IMR-90 (cell line): ENCODE measurements at regions not wholly inside any gene's neighbourhood (a gene's known extent, or its start where the extent isn't known, plus 50 kb on each side); places are given as distances from the start of the nearest gene placed in this dataset.

Source experiments
- BHLHE40 ChIP-seq: fragments of 150-350 bp; IDR thresholded peaks from 2 replicates; pipeline ENCODE4 v1.6.1; 2016; ENCODE audit warnings: mild to moderate bottlenecking, low read depth, low read length
- POLR2A ChIP-seq: IDR thresholded peaks from 2 replicates; pipeline ENCODE4 v1.6.1; 2012; ENCODE audit warnings: mild to moderate bottlenecking, low read depth, low read length
- TF ChIP-seq, protein P1 (sequence below): conservative IDR thresholded peaks from 2 replicates; pipeline ENCODE4 v1.5.1; 2012; ENCODE audit warnings: mild to moderate bottlenecking, low read depth, low read length, improper control_type of control experiment
- TF ChIP-seq, protein P2 (sequence below): fragments of 150-350 bp; IDR thresholded peaks from 2 replicates; pipeline ENCODE4 v1.6.1; 2016; ENCODE audit warnings: low read depth, mild to moderate bottlenecking, low read length, moderate library complexity, borderline replicate concordance

DNA sequence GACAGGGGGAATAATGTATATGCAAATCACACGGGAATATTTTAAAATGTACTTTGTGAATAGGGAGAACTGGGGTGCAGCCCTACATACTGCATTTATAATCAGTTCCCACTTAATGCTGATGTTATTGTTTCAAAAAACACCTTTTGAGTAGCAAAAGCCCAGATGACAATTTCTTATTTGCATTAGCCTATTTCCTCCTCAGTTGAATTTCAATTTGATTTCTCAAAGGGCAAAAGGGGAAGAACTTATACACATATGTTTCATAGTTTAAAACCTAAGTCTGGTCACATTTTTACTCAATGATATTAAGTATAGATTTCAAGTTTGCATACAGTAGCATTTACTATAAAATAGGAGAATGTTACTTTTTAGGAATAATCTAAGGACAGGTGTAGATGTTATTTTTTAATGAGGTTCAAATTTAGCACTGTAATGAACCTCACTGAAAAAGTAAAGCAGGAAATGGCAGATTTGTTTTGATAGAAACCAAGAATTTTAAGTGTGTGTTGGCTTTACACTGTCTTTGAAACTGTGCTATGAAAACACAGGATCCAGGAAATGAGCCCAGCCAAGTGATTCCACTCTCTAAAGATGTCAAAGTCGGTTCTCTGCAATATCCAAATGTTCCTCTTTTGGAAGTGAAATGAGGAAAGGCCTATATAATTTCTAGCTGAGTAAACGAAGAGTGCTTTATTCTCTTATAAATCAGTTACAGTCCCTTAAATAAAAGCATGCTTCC is 367.4 kb downstream of the BTG1 start:
- TF ChIP-seq POLR2A (no peak), BHLHE40 (no peak)
- TF ChIP-seq, protein P1, sequence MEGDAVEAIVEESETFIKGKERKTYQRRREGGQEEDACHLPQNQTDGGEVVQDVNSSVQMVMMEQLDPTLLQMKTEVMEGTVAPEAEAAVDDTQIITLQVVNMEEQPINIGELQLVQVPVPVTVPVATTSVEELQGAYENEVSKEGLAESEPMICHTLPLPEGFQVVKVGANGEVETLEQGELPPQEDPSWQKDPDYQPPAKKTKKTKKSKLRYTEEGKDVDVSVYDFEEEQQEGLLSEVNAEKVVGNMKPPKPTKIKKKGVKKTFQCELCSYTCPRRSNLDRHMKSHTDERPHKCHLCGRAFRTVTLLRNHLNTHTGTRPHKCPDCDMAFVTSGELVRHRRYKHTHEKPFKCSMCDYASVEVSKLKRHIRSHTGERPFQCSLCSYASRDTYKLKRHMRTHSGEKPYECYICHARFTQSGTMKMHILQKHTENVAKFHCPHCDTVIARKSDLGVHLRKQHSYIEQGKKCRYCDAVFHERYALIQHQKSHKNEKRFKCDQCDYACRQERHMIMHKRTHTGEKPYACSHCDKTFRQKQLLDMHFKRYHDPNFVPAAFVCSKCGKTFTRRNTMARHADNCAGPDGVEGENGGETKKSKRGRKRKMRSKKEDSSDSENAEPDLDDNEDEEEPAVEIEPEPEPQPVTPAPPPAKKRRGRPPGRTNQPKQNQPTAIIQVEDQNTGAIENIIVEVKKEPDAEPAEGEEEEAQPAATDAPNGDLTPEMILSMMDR: no peak
- TF ChIP-seq, protein P2, sequence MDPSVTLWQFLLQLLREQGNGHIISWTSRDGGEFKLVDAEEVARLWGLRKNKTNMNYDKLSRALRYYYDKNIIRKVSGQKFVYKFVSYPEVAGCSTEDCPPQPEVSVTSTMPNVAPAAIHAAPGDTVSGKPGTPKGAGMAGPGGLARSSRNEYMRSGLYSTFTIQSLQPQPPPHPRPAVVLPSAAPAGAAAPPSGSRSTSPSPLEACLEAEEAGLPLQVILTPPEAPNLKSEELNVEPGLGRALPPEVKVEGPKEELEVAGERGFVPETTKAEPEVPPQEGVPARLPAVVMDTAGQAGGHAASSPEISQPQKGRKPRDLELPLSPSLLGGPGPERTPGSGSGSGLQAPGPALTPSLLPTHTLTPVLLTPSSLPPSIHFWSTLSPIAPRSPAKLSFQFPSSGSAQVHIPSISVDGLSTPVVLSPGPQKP: no peak
